CD4-positive, alpha-beta memory T cell (primary cell): ENCODE measurements at regions not wholly inside any gene's neighbourhood (a gene's known extent, or its start where the extent isn't known, plus 50 kb on each side); places are given as distances from the start of the nearest gene placed in this dataset.

Source experiments
- CTCF ChIA-PET: fragments of 350-600 bp; sonication (Branson Sonifier 250); formaldehyde crosslinking; loops from one replicate; lab custom pipeline; 2021; ENCODE audit warnings: inconsistent platforms; ENCODE audit not compliant: partially characterized antibody; lab: Charles Lee
- POLR2A ChIA-PET: fragments of 350-600 bp; sonication (Branson Sonifier 250); formaldehyde crosslinking; loops from one replicate; lab custom pipeline; 2021; ENCODE audit not compliant: partially characterized antibody; lab: Charles Lee
- DNase-seq, 5 donors: peaks; one replicate each; pipeline versions ENCODE4 v3.0.0 to v3.0.0-alpha.2; 2020 to 2022; ENCODE audit warnings: mixed read lengths in 1 of 5
- H3K27ac ChIP-seq: one replicate; pipeline ENCODE4 v1.7.0; 2013; ENCODE audit warnings: low read depth, low read length
- H3K27me3 ChIP-seq: 2 replicates; pipeline ENCODE4 v1.7.0; 2013; ENCODE audit warnings: mild to moderate bottlenecking, low read length, moderate library complexity; ENCODE audit not compliant: insufficient read depth
- H3K36me3 ChIP-seq: 2 replicates; pipeline ENCODE4 v1.7.0; 2013; ENCODE audit warnings: mild to moderate bottlenecking, low read length, moderate library complexity; ENCODE audit not compliant: insufficient read depth
- H3K4me1 ChIP-seq: 2 replicates; pipeline ENCODE4 v1.7.0; 2013; ENCODE audit warnings: mild to moderate bottlenecking, low read length, moderate library complexity; ENCODE audit not compliant: insufficient read depth
- H3K4me3 ChIP-seq, 2 donors: one replicate each; pipeline ENCODE4 v1.7.0; 2013; ENCODE audit warnings: low read length in 2 of 2, mild to moderate bottlenecking in 1 of 2
- H3K9me3 ChIP-seq, 2 donors: one replicate each; pipeline ENCODE4 v1.7.0; 2013; ENCODE audit warnings: low read length in 2 of 2, control low read depth in 1 of 2; ENCODE audit not compliant: control insufficient read depth in 1 of 2
- H3K27ac Mint-ChIP-seq, 7 donors: one replicate each; pipeline ENCODE4 v1.8.0; 2020 to 2021; ENCODE audit warnings: mixed read lengths in 7 of 7, mild to moderate bottlenecking in 6 of 7, inconsistent platforms in 3 of 7, moderate library complexity in 3 of 7
- H3K27me3 Mint-ChIP-seq, 2 donors: one replicate each; pipeline ENCODE4 v1.8.0; 2020 to 2021; ENCODE audit warnings: mixed read lengths in 2 of 2
- H3K36me3 Mint-ChIP-seq, 2 donors: one replicate each; pipeline ENCODE4 v1.8.0; 2020 to 2021; ENCODE audit warnings: mixed read lengths in 2 of 2, inconsistent platforms in 1 of 2, mild to moderate bottlenecking in 1 of 2
- H3K4me1 Mint-ChIP-seq, 4 donors: one replicate each; pipeline ENCODE4 v1.8.0; 2020 to 2021; ENCODE audit warnings: mixed read lengths in 4 of 4, mild to moderate bottlenecking in 1 of 4
- H3K4me3 Mint-ChIP-seq, 8 donors: one replicate each; pipeline ENCODE4 v1.8.0; 2020 to 2021; ENCODE audit warnings: mixed read lengths in 8 of 8, mild to moderate bottlenecking in 7 of 8, moderate library complexity in 6 of 8, inconsistent platforms in 3 of 8
- H3K9me3 Mint-ChIP-seq, 8 donors: one replicate each; pipeline ENCODE4 v1.8.0; 2020 to 2021; ENCODE audit warnings: mixed read lengths in 8 of 8, mild to moderate bottlenecking in 5 of 8, inconsistent platforms in 3 of 8, moderate library complexity in 1 of 8
- intact Hi-C: fragments of 100-400 bp; cut with micrococcal nuclease; formaldehyde crosslinking; loops from one replicate; pipeline ENCODE4 v1.15.1; 2023

DNA sequence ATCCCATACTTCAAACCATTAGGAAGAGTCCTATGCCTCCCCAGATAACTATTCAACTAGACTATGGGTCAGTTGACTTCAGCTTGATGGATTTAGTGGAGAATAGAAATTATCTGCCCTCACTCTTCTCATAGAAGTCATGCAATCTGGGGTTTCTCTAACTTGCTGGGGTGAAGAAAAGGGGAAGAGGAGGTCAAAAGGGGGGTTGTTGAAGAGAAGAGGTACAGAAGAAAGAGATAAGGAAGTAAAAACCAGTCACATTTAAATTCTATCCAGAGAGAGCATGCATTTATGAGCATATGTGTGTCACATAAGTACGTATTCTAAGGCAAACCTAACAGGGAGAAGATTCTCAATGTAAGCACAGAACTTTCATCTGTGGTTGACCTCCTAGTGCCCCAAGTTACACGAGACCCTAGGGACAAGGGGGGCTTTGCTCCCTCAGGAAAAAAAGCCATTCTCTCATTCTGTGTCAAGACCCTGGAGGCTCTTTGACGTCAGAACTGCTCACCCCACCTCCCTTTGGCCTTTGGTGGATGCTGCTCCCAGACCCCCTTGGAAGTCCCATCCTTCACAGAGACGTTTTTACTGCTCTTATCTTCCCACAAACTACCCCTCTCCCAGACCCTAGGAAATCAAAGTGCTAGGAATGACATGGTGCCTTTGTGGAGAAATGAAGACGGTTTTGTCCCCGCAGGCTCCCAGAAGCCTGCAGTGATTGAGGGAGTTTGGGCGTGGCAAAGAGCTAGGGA lies 236.8 kb upstream of the TNP1 start:
- DNase-seq, result no peak
- Mint-ChIP-seq H3K4me1 (no peaks in the 10 kb centered on the region), H3K36me3 (no peaks in the 10 kb centered on the region), H3K4me3 (no peak overlapping the region), H3K27ac (no peak overlapping the region), H3K9me3 (peaks cover 0 to 2% (median 0%) of the 10 kb centered on the region in 8 donors), H3K27me3 (peaks cover under 1 to 7% of the 10 kb centered on the region in 2 donors)
- H3K4me1 ChIP-seq, result no peaks in the 10 kb centered on the region
- H3K4me3 ChIP-seq, result no peak overlapping the region
- POLR2A ChIA-PET, result no interaction called here
- H3K36me3 ChIP-seq, result no peaks in the 10 kb centered on the region
- no peaks in the 10 kb centered on the region for H3K9me3 ChIP-seq
- H3K27ac ChIP-seq, result no peak overlapping the region
- intact Hi-C loops, result no loop called here
- CTCF ChIA-PET, result no interaction called here
- H3K27me3 ChIP-seq, result no peaks in the 10 kb centered on the region

DNA sequence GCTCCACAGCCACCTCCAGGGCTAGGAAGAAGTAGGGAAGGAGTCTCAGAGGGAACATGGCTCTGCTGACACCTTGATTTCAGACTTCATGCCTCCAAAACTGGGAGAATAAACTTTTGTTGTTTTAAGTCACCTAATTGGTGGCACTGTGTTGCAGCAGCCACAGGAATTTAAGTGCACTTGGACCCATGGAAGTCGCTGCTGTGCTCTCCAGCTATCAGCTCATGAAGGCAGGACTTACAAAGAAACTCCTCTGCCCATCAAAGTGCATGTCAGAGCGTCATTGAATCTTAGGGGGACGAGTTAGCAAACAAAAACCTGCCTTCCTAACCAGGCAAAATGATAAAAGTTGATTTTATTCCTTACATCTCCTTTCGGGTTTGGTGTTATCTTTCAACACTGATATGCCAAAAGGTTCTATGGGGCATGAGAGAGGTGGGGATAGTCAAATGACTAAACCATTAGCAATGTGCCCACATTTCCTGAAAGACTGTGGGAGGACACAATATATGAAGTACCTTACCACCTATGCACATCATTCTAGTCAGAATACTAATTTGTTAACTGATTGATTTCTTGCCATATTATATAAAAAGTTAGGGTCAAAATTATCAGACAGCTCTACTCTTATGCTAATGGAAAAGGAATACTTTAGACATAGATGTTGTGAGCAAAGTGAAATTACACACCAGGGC lies 235.8 kb upstream of the TNP1 start:
- intact Hi-C loops, result no loop called here

DNA sequence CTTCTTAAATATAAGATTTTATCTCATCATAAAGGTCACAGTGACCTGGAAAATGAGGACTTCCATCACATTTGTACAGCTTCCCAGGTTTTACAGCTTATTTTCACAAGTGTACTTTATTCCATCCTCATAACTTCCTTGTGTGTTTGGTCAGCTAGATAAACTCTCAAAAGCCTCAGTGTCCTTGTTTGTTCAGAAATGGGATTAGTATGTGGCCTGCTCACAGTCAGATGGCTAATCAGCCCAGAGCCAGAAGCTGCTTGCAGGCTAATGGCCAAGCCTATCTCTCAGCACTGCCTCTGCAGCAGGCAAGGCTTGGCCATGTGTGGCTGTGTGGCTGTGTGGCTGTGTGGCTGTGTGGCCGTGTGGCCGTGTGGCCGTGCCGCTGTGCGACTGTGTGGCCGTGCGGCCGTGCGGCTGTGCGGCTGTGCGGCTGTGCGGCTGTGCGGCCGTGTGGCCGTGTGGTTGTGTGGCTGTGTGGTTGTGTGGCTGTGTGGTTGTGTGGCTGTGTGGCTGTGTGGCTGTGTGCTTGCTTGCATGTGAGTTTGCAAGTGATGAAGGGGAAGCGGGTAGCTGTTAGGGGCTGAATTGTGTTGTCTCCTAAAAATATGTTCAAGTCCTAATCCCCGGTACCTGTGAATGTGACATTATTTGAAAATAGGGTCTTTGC lies 233.0 kb upstream of the TNP1 start:
- DNase-seq, result no peak
- peaks cover 5 to 8% (median 5%) of the 10 kb centered on the region in 4 donors for H3K4me1 Mint-ChIP-seq
- Histone ChIP-seq H3K4me1 (no peaks in the 10 kb centered on the region), H3K27ac (no peak overlapping the region), H3K36me3 (no peaks in the 10 kb centered on the region), H3K27me3 (no peaks in the 10 kb centered on the region), H3K4me3 (no peak overlapping the region), H3K9me3 (no peaks in the 10 kb centered on the region)
- peaks cover 0 to 4% of the 10 kb centered on the region in 2 donors for H3K27me3 Mint-ChIP-seq
- ChIA-PET CTCF (interaction anchor here (1.1 kb wide), 1 partner anchor 27 kb away, joined by 3 read pairs; no protein-coding TSS in a partner anchor), POLR2A (no interaction called here)
- H3K4me3 Mint-ChIP-seq, result no peak overlapping the region
- peaks cover 0 to 2% (median 0%) of the 10 kb centered on the region in 8 donors for H3K9me3 Mint-ChIP-seq
- intact Hi-C loops, result no loop called here
- H3K36me3 Mint-ChIP-seq, result no peaks in the 10 kb centered on the region
- no peak overlapping the region for H3K27ac Mint-ChIP-seq

More for the DNA sequence above, 235.8 kb upstream of the TNP1 start:
- POLR2A ChIA-PET, result no interaction called here
- Mint-ChIP-seq H3K27ac (no peak overlapping the region), H3K36me3 (no peaks in the 10 kb centered on the region), H3K27me3 (peaks cover 0 to 7% of the 10 kb centered on the region in 2 donors), H3K9me3 (peaks cover 0 to 2% (median 0%) of the 10 kb centered on the region in 8 donors), H3K4me1 (peaks cover 0 to under 1% (median 0%) of the 10 kb centered on the region in 4 donors), H3K4me3 (no peak overlapping the region)
- no peak for DNase-seq
- Histone ChIP-seq H3K27me3 (no peaks in the 10 kb centered on the region), H3K9me3 (no peaks in the 10 kb centered on the region), H3K36me3 (no peaks in the 10 kb centered on the region), H3K4me1 (no peaks in the 10 kb centered on the region), H3K27ac (no peak overlapping the region), H3K4me3 (no peak overlapping the region)
- CTCF ChIA-PET, result no interaction called here

DNA sequence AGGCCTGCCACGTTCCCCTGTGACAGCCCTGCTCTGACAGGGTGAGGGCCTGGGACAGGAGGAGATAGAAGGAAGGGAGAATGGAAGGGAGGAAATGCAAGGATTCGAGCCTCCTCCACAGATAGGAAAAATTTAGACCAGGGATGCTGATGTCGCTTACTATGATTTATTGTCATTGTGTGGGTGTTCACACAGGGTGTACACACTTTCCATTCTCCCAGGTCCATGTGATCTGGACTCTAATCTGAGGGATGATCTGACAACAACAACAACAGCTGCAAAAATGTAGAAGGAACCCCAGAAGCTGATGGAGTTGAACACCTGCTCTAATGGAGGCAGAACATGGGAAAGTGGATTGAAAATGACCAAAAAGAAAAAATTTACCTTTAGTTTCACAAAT lies 231.7 kb upstream of the TNP1 start:
- Histone ChIP-seq H3K4me1 (no peaks in the 10 kb centered on the region), H3K9me3 (no peaks in the 10 kb centered on the region), H3K4me3 (no peak overlapping the region), H3K27me3 (no peaks in the 10 kb centered on the region), H3K36me3 (no peaks in the 10 kb centered on the region), H3K27ac (no peak overlapping the region)
- CTCF ChIA-PET, result interaction anchor here (1.1 kb wide), 1 partner anchor 25 kb away, joined by 3 read pairs; no protein-coding TSS in a partner anchor
- Mint-ChIP-seq H3K9me3 (peaks cover 0 to 2% (median 0%) of the 10 kb centered on the region in 8 donors), H3K27ac (no peak overlapping the region), H3K36me3 (no peaks in the 10 kb centered on the region), H3K4me1 (peaks cover 5 to 8% (median 5%) of the 10 kb centered on the region in 4 donors), H3K4me3 (no peak overlapping the region), H3K27me3 (peaks cover 0 to 2% of the 10 kb centered on the region in 2 donors)
- no peak for DNase-seq
- intact Hi-C loops, result no loop called here
- POLR2A ChIA-PET, result no interaction called here

DNA sequence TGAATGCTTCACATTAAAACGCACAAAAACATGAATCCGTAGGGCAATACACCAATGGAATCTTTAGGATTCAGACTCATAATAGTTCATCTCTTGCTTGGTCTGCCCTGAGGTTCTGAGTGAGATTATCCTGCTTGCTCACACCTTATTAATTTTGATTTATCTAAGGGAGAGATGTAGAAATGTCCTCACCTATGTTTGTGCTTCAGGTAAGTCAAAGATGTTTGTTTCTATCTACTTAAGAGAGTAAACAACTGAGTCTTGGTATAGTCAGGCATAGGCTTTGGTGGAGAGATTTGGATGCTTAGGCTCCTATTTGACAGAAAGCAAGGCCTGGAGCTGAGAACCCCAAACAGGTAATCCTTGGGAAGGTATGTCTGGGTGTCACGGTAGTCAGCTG lies 231.0 kb upstream of the TNP1 start:
- Mint-ChIP-seq H3K9me3 (peaks cover 0 to 2% (median 0%) of the 10 kb centered on the region in 8 donors), H3K27ac (no peak overlapping the region), H3K36me3 (no peaks in the 10 kb centered on the region), H3K27me3 (peaks cover 0 to 2% of the 10 kb centered on the region in 2 donors), H3K4me3 (no peak overlapping the region), H3K4me1 (peaks cover 5 to 8% (median 5%) of the 10 kb centered on the region in 4 donors)
- Histone ChIP-seq H3K9me3 (no peaks in the 10 kb centered on the region), H3K4me1 (no peaks in the 10 kb centered on the region), H3K27ac (no peak overlapping the region), H3K36me3 (no peaks in the 10 kb centered on the region), H3K4me3 (no peak overlapping the region), H3K27me3 (no peaks in the 10 kb centered on the region)
- intact Hi-C loops, result no loop called here
- no peak for DNase-seq
- CTCF ChIA-PET, result no interaction called here
- POLR2A ChIA-PET, result no interaction called here

DNA sequence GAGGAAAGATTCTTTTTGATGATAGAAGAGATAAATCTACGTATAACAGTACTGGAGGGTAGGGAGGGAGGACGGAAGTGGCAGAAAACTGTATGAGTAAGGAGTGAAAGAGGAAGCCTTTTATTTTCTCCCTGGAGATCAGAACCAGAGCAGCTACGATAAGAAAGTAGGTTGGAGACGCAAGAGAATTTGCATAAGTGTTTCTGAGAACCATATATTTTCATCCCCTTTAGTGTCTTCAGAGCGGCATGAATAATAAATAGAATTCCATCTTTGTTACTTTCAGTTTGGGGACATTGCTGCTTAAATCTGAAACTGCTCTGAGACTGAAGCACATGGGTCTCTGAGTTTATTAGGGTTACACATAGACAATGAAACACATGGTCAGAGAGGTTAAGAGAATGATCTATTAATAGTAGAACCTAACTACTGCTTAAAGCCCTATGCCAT lies 230.2 kb upstream of the TNP1 start:
- no peaks in the 10 kb centered on the region for H3K36me3 Mint-ChIP-seq
- intact Hi-C loops, result no loop called here
- no peak for DNase-seq
- H3K4me1 Mint-ChIP-seq, result peaks cover 5 to 8% (median 5%) of the 10 kb centered on the region in 4 donors
- peak overlapping the region in 2 of 7 donors; percentile 14 to 49 for H3K27ac Mint-ChIP-seq
- Histone ChIP-seq H3K27me3 (no peaks in the 10 kb centered on the region), H3K9me3 (no peaks in the 10 kb centered on the region), H3K36me3 (no peaks in the 10 kb centered on the region), H3K4me3 (no peak overlapping the region), H3K4me1 (no peaks in the 10 kb centered on the region), H3K27ac (no peak overlapping the region)
- H3K4me3 Mint-ChIP-seq, result peak overlapping the region; percentile 22 to 69 (median 44)
- POLR2A ChIA-PET, result no interaction called here
- peaks cover 0 to 2% (median 0%) of the 10 kb centered on the region in 8 donors for H3K9me3 Mint-ChIP-seq
- H3K27me3 Mint-ChIP-seq, result peaks cover 0 to 2% of the 10 kb centered on the region in 2 donors
- CTCF ChIA-PET, result no interaction called here

DNA sequence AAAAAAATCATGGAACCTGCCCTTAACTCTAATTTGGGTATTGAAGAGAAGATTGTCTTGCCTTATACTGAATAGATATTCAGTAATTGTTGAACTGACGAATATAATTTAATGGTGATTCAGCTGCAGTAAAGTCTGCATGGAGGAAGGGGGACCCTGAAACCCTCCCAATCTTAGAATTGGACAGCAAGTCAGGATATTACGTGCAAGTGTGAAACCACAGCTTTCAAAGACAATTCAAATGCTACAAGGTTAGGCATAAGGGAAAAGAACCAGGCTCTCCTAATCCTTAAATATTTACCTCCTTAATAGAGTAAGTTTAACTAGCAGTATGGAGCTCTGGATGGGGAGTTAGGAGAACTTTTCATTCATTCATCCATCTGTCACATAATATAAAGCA lies 226.9 kb upstream of the TNP1 start:
- H3K27me3 Mint-ChIP-seq, result peaks cover 2% of the 10 kb centered on the region in 2 donors
- ChIA-PET CTCF (no interaction called here), POLR2A (no interaction called here)
- no peaks in the 10 kb centered on the region for H3K36me3 ChIP-seq
- no peak overlapping the region for H3K27ac Mint-ChIP-seq
- H3K4me1 Mint-ChIP-seq, result peaks cover 5 to 8% (median 5%) of the 10 kb centered on the region in 4 donors
- H3K4me3 Mint-ChIP-seq, result no peak overlapping the region
- no peaks in the 10 kb centered on the region for H3K9me3 ChIP-seq
- peaks cover 0 to 1% (median 0%) of the 10 kb centered on the region in 8 donors for H3K9me3 Mint-ChIP-seq
- no peaks in the 10 kb centered on the region for H3K36me3 Mint-ChIP-seq
- intact Hi-C loops, result no loop called here
- H3K27ac ChIP-seq, result no peak overlapping the region
- no peaks in the 10 kb centered on the region for H3K4me1 ChIP-seq
- H3K27me3 ChIP-seq, result no peaks in the 10 kb centered on the region
- no peak for DNase-seq
- no peak overlapping the region for H3K4me3 ChIP-seq
